ENCODE measurements at regions not wholly inside any gene's neighbourhood (a gene's known extent, or its start where the extent isn't known, plus 50 kb on each side); places are given as distances from the start of the nearest gene placed in this dataset.
"Not testable (repeated sequence)": the region's sequence is repeated elsewhere in the genome, so short reads cannot be mapped to it uniquely, and the experiment has no call there.

DNA sequence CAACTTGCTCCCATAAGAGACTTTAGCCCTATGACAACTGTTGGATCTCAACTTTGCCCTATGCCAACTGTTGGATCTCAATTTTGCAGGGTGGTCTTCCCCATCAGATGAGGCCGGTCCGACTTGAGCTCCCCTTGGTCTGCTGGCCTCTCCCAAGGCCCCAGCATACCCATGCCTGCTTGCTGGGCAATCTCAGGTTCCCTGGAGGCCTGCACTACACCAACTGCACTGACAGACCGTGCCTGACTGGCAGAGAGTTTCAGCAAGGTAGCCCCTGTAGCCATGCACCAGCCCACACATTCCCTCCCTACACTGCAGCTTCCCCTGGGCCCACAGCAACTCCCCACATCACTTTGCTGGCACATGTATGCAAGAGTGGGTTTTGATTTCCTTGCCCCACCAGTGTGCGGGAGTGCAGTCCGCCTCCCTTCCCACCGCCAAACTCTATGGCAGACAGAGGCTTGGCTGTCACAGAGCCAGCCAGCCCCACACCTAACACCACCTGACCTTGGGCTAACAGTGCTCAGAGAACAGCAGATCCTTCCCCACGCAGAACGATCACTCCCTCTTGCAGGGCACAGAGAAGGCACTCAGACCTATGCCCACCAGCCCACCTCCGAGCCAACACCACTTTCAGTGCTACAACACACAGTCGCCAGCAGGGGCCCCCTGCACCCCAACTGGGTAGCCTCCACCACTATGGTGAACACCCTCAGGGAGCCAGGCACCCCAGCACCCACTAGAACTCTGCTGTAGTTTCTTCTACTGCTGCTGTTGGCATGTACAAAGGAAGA lies 279.9 kb upstream of the COX7C start:
- in situ Hi-C loops (cut with HindIII; ENCODE audit: low sequenced_read_pairs), result no loop called here

DNA sequence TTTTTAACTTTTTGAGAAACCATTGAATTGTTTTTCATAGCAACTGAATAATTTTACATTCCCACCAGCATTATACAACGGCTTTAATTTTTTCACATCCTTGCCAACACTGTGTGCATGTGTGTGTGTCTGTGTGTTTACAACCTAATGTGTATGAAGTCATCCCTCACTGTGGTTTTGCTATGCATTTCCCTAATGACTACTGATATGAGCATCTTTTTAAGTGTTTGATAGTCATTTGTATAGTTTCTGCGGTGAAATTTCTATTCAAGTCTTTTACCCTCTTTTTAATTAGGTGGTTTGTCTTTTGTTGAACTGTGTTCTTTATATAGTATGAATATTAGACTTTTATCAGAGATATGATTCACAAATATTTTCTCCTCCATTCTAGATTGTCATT lies 263.1 kb upstream of the COX7C start:
- in situ Hi-C loops (cut with HindIII; ENCODE audit: low sequenced_read_pairs), result no loop called here

DNA sequence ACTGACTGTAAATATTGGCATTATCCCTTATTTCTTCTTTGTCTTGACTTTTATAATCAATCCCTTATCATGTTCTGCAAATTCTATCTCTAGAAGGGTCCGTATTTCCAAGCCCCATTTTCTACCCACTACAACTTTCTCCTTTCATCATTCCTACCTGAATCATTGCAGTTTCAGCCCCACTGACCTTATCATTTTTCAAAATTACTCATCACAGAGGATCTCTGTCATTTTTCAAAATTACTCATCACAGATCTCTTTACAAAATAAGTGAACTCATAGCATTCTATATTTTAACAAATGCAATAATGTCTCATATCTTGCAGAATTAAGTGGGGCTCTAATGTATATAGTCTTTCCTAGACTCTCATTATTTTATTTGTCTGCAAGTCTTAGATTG lies 256.9 kb upstream of the COX7C start:
- in situ Hi-C loops (cut with HindIII; ENCODE audit: low sequenced_read_pairs), result no loop called here

DNA sequence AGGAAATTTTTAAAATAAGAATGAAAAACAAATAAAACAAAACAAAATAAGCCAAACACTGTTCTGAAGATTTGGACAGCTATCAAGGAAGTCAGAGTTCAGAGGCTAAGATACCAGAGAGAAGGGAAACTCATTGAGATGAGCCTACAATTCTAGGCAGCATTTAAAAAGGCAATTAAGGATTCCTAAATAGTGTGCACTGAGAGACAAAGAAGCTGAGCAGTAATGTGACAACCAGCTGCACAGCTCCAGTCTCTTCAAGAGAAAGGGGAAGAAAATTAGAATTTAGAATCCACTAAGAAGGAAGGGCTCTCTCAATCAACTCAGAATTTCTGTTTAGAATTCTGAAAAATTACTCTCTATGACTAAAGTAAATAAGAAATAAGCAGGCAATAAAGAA lies 246.7 kb upstream of the COX7C start:
- in situ Hi-C loops (cut with HindIII; ENCODE audit: low sequenced_read_pairs), result no loop called here

DNA sequence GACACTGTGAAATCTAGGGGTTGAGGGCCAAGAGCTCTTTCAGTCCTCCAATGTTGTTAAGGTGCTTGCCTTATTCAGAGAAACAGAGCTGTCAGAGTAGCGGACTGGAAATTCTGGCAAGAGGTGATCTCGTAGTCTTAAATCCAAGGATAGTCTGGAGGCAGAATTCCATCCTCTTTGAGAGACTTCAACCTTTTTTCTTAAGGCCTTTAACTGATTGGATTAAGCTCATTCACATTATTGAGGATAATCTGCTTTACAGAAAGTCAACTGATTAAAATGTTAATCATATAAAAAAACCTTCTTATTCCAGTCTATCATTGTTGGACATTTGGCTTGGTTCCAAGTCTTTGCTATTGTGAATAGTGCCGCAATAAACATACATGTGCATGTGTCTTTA lies 243.1 kb upstream of the COX7C start:
- in situ Hi-C loops (cut with HindIII; ENCODE audit: low sequenced_read_pairs), result no loop called here

DNA sequence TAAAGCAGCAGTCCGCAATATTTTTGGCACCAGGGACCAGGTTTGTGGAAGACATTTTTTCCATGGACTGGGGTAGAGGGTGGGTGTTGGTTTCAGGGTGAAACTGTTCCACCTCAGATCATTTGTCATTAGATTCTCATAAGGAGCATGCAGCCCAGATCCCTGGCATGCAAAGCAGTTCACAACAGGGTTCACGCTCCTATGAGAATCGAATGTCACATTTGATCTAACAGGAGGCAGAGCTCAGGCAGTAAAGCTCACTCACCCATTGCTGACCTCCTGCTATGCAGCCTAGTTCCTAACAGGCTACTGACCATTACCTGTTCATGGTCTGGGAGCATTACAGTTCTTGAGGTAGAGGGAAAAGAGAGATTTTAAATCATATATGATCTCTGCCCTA lies 241.5 kb upstream of the COX7C start:
- in situ Hi-C loops (cut with HindIII; ENCODE audit: low sequenced_read_pairs), result no loop called here

DNA sequence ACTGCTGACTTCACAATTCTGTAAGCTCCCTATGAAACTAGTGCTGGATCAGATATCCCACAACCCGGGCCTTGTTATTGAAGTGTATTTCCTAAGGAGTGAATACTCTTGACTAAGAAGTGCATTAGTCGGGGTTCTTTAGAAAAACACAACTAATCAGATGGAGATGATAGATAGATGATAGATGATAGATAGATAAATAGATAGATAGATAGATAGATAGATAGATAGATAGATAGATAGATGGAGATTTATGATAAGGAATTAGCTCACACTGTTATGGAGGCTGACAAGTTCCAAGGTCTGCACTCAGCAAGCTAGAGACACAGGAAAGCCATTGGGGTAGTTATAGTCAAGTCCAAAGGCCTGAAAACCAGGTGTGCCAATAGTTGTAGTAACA lies 214.6 kb upstream of the COX7C start:
- in situ Hi-C loops (cut with HindIII; ENCODE audit: low sequenced_read_pairs), result no loop called here

DNA sequence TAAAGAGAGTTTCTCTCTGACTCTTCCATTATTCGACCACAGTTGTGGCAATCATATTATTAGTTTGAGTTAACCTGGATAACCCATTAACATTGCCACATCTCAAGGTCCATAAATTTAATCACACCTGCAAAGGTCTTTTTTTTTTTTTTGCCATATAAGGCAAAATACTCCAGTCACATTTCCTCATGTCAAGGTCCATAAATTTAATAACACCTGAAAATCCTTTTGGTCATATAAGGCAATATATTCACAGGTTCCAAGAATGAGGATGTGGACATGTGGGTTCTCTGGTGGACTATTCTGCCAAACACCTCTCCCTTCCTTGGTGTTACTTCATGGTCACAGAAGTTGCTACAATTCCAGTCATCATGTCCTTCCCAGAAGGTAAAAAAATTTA lies 213.5 kb upstream of the COX7C start:
- in situ Hi-C loops (cut with HindIII; ENCODE audit: low sequenced_read_pairs), result no loop called here

DNA sequence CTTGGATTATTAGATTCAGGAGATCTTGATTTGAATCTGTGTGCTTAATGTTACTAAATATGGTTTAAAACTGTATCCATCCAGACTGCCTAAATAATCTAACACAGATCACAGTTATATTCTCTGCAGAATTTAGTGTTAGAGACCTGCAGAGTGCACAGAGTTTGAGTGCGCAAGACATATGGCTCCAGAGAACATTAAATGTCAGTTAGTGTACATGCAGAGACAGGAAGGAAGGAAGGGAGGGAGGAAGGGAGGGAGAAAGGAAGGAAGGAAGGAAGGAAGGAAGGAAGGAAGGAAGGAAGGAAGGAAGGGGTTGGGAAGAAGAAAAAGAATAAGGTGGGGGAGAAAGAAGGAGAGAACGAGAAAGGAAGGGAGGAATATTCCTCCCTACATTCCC lies 210.0 kb upstream of the COX7C start:
- in situ Hi-C loops (cut with HindIII; ENCODE audit: low sequenced_read_pairs), result no loop called here

DNA sequence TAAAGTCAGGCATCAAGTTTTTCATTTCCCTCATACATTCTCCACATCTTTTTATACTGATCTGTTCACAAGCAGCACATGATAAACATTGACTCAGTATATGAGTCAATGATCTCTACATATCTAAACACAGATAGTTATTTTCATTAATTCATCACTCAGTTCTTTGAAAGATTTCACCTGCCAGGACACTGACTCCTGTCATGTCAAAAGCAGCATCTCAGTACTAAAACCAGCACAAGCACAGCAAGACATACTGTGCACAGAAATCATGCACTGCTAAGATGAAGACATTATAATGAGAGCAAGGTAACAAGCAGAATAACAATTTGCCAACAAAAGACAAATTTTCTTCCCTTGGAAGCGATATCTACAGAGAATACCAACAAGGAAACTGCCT lies 206.1 kb upstream of the COX7C start:
- in situ Hi-C loops (cut with HindIII; ENCODE audit: low sequenced_read_pairs), result no loop called here

DNA sequence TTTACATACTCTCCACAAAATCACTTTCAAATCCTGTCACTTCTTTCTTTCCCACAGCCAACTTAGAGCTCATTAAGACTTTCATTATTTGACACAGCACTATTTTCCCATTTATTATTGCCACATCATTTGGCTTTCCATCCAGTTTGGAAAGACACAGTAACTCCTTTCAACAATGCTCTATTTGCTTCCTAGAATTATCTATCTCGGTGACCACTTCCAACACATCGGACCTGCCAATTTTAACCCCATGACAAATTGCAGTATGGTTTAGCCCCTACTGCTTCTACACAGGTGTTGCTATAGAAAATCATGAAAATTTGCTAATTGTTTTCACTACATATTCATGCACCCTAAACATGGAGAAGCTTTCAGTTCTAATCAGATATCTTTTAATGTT lies 190.6 kb upstream of the COX7C start:
- in situ Hi-C loops (cut with HindIII; ENCODE audit: low sequenced_read_pairs), result no loop called here

DNA sequence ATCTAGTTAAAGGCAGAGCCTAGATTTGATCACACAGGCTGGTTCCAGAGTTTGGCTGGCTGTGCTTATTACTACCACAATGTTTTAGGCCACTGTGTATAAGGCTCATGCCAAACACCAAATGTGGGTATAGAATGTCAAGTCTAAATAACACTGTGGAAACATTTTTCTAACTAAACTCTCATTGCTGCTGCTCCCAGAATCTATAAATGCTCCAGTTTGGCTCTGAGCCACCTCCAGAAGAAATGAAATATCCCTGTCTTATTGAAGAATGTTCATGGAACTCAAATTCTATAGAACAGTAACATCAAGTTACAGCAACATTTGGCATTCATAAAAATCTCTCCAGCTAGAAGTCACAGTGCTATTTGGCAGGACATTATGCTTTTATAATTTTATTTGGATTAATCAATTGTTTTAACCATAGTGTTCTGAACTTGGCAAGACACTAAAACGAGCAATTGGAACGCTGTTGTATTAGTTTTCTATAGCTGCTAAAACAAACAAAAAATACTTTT lies 178.1 kb upstream of the COX7C start:
- in situ Hi-C loops (cut with HindIII; ENCODE audit: low sequenced_read_pairs), result no loop called here

DNA sequence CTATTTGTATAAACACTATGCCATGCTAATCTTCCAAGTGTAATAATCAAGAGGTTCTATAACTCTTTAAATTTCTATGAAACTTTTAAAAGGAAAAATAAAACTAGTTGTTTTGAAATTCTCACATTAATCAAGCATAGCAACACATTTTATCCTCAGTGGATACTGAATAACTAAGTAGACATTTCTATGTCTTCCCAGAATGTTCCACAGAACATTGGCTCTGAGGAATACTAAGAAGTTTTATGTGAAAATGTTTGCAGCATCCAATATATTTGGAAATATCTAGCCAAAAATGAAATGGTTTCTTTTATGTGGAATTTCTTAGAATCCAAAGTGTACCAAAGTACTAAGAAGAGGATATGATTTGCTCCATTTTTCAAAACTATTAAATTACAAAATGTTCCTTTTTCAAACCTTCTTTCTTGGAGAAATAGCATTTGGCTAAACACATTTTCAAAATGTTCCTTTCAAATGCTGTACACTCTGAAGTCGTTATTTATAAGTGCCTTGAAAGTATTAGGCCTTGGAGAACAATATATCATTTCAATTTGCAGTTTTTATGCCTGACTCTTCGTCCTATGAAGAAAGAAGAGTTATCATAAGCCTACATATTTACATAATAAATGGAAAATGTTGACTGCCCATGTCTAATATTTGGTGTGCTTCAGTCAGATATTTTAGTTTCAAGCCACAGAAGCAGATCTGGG lies 175.6 kb upstream of the COX7C start:
- in situ Hi-C loops (cut with HindIII; ENCODE audit: low sequenced_read_pairs), result no loop called here

DNA sequence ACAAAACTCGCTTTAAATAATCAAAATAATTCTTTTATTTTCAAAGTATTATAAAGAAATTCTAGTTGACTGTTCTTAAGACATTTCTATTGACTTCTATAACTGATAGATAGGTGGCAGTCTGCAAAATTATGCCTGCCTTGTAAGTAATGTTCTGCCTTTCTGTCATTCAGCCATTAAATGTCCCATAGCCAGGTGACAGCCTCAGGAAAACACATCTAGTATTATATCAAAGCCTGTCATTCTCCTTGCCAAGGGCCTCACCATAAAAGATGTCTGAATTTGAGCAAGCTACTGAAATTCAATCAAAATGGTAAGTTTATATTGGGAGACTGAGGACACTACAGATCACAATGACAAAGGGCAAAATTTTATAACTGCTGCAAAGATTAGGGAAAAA lies 170.4 kb upstream of the COX7C start:
- in situ Hi-C loops (cut with HindIII; ENCODE audit: low sequenced_read_pairs), result no loop called here

DNA sequence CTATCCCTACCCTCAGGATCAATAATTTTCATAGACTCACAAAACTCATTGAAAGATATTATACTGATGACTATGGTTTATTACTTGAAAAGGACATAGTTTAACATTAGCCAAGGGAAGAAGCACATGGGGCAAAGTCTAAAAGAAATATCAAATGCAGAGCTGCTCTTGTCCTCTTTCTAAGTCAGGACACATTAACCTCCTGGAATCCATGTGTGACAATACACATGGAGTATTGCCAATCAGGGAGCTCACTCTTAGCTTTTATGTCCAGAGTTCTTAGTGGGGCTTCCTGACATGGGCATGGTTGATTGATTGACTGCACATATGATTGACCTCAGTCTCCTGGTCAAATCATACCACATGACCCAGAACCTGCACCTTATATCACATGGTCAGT lies 165.5 kb upstream of the COX7C start:
- in situ Hi-C loops (cut with HindIII; ENCODE audit: low sequenced_read_pairs), result no loop called here

DNA sequence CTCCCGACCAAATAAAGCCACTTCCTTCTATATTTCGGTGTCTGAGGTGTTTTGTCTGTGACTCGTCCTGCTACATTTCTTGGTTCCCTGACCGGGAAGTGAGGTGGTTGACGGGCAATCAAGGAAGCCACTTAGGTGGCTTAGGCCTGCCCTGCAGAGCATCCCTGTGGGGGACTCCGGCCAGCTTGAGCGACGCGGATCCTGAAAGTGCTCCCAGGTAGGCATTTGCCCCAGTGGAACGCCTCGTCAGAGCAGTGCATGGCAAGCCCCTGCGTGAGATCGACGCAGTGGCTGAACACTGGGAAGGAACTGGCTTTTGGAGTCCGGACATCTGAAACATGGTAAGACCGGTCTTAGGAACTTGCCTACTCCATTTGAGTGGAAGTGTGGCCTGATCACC lies 157.2 kb upstream of the COX7C start:
- in situ Hi-C loops (cut with HindIII; ENCODE audit: low sequenced_read_pairs), result no loop called here

DNA sequence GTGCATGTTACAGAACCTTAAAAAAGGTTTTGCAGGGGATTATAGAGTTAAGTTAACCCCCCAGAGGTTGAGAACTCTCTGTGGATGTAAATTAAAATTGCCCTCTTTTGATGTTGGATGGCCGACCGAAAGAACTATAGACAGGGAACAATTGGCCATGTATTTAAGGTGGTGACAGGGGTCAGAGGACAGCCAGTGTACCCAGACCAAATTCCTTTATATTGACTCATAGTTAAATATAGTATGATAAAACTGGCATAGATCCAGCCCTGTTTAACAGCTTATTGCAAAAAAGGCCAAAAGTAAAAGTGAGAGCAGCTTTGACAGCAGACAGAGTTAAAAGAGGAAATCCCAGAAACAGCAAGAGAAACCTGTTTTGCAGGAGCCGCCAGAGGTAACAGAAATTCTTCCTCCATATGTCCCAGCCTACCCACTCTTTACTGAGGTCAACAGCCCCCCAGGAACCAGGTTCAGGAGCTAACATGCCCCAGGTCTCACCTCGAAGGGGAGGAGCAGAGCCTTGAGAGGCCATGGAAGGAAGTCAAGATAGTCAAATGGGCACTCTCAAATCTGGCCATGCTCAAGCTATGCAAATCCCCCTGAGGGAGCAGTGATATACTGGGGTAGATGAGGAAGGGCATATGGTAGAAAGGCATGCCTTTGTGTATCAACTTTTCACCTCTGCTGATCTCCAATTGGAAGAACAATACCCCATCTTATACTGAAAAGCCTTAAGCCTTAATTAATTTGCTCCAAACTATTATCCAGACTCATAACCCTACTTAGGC lies 156.4 kb upstream of the COX7C start:
- in situ Hi-C loops (cut with HindIII; ENCODE audit: low sequenced_read_pairs), result no loop called here

DNA sequence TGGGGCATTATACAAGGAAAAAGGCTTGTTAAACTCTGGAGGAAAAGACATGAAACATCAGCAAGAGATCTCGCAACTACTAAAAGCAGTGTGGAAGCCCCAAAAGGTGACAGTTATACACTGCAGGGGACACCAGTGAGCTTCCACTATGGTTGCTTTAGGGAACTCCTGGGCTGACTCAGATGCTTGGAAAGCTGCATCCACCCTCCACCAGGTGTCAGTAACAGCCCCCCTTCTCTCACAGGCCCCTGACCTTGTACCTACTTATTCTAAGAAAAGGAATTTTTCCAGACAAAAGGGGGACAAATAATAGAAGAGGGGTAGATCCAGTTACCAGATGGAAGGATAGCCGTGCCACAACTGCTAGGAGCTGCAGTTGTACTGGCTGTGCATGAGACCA lies 154.4 kb upstream of the COX7C start:
- in situ Hi-C loops (cut with HindIII; ENCODE audit: low sequenced_read_pairs), result no loop called here

DNA sequence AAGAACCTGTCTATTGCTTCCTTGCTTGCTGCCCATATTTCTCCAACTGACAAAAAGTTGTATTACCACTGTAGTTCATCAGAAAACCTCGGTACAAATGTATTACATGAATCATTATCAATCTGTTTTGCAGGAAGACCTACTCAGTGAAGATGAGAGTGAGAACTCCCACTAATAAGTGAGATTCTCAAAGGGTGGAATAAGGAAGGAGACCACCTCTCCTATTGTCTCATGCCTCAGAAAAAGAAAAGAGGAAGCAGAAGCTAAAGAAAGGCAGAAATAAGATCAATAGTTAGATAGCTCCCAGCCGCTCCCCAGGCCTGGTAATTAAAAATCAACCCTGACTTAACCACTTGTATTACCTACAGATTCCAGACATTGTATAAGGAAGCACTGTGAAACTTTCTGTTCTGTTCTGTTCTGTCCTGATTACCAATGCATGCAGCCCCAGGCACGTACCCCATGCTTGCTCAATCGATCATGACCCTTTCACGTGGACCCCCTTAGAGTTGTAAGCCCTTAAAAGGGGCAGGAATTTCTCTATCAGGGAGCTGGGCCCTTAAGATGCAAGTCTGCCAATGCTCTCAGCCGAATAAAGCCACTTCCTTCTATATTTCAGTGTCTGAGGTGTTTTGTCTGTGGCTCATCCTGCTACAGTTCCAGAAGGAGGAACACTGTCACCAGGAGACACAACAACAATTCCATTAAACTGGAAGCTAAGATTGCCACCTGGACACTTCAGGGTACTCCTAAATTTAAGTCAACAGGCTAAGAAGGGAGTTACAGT lies 152.5 kb upstream of the COX7C start:
- in situ Hi-C loops (cut with HindIII; ENCODE audit: low sequenced_read_pairs), result no loop called here

DNA sequence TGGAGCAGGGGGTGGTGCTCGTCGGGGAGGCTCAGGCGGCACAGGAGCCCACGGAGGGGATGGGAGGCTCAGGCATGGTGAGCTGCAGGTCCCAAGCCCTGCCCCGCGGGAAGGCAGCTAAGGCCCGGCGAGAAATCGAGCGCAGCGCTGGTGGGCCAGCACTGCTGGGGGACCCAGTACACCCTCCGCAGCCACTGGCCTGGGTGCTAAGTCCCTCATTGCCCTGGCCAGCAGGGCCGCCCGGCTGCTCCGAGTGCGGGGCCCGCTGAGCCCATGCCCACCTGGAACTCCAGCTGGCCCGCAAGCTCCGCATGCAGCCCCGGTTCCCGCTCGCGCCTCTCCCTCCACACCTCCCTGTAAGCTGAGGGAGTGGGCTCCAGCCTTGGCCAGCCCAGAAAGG lies 151.0 kb upstream of the COX7C start:
- in situ Hi-C loops (cut with HindIII; ENCODE audit: low sequenced_read_pairs), result not testable (repeated sequence)

DNA sequence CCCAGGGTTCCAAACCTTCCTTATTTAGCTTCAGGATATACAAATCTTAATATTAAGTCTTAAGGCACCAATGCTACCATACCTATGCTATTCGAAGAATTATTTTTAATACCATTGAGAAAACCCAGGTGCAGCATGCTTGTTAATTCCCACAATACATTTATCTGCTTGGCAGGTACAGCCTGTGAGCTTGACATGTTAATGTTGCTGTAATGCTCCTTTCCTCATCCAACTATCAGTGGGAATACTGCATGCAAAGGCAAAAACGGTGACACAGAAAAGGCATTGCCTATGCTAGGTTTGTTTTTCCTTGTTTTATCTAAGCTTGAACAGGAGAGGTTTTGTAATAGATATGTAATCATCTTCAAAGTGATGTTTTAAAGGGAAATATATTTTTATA lies 135.7 kb upstream of the COX7C start:
- in situ Hi-C loops (cut with HindIII; ENCODE audit: low sequenced_read_pairs), result no loop called here

Data from DLD1 (cell line).